Ishikawa (cell line): ENCODE measurements at regions not wholly inside any gene's neighbourhood (a gene's known extent, or its start where the extent isn't known, plus 50 kb on each side); places are given as distances from the start of the nearest gene placed in this dataset.

ENCODE experiments used
- CEBPB ChIP-seq: IDR thresholded peaks from 2 replicates; pipeline ENCODE4 v1.6.1; 2012
- CREB1 ChIP-seq: IDR thresholded peaks from 2 replicates; pipeline ENCODE4 v1.6.1; 2012; ENCODE audit warnings: low read depth
- EGR1 ChIP-seq: IDR thresholded peaks from 2 replicates; pipeline ENCODE4 v1.6.1; 2012
- EP300 ChIP-seq: IDR thresholded peaks from 2 replicates; pipeline ENCODE4 v1.6.1; 2012; ENCODE audit warnings: borderline replicate concordance
- FOXM1 ChIP-seq: IDR thresholded peaks from 2 replicates; pipeline ENCODE4 v1.6.1; 2012; ENCODE audit warnings: low read depth, borderline replicate concordance
- NFIC ChIP-seq: IDR thresholded peaks from 2 replicates; pipeline ENCODE4 v1.6.1; 2012
- RAD21 ChIP-seq: IDR thresholded peaks from 2 replicates; pipeline ENCODE4 v1.6.1; 2012; ENCODE audit warnings: low read depth
- REST ChIP-seq: IDR thresholded peaks from 2 replicates; pipeline ENCODE4 v1.6.1; 2012; ENCODE audit warnings: low read depth, mild to moderate bottlenecking
- TAF1 ChIP-seq: IDR thresholded peaks from 2 replicates; pipeline ENCODE4 v1.6.1; 2012; ENCODE audit warnings: low read depth, mild to moderate bottlenecking
- TCF12 ChIP-seq: IDR thresholded peaks from 2 replicates; pipeline ENCODE4 v1.6.1; 2012; ENCODE audit warnings: low read depth
- TEAD4 ChIP-seq: IDR thresholded peaks from 2 replicates; pipeline ENCODE4 v1.6.1; 2012
- YY1 ChIP-seq: IDR thresholded peaks from 2 replicates; pipeline ENCODE4 v1.6.1; 2012; ENCODE audit warnings: low read depth
- ZBTB7A ChIP-seq: IDR thresholded peaks from 2 replicates; pipeline ENCODE4 v1.6.1; 2012; ENCODE audit warnings: low read depth
- TF ChIP-seq, protein P1 (sequence below): IDR thresholded peaks from 2 replicates; pipeline ENCODE4 v1.6.1; 2012
- TF ChIP-seq, protein P2 (sequence below): IDR thresholded peaks from 2 replicates; pipeline ENCODE4 v1.6.1; 2012

DNA sequence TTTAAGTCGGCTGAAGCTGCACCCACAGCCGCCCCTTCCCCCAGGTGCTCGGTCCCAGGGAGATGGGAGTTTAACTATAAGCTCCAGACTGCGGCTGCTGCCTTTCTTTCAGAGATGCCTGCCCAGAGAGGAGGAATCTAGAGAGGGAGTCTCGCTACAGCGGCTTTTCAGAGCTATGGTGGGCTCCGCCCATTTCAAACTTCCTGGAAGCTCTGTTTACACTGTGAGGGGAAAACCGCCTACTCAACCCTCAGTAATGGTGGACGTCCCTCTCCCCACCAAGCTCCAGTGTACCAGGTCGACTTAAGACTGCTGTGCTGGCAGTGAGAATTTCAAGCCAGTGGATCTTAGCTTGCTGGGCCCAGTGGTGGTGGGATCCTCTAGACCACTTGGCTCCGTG lies 135.4 kb downstream of the CXCL12 start:
- TF ChIP-seq ZBTB7A (no peak), REST (no peak), CREB1 (no peak), YY1 (no peak), TCF12 (no peak), TAF1 (no peak), RAD21 (no peak), FOXM1 (no peak), NFIC (no peak), CEBPB (no peak), TEAD4 (no peak), EGR1 (no peak)
- TF ChIP-seq, protein P1, sequence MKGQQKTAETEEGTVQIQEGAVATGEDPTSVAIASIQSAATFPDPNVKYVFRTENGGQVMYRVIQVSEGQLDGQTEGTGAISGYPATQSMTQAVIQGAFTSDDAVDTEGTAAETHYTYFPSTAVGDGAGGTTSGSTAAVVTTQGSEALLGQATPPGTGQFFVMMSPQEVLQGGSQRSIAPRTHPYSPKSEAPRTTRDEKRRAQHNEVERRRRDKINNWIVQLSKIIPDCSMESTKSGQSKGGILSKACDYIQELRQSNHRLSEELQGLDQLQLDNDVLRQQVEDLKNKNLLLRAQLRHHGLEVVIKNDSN, result no peak
- TF ChIP-seq, protein P2, sequence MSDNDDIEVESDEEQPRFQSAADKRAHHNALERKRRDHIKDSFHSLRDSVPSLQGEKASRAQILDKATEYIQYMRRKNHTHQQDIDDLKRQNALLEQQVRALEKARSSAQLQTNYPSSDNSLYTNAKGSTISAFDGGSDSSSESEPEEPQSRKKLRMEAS, result no peak

GRCh38 chr10:44245601-44245938 lies 139.3 kb downstream of the CXCL12 start:
- TF ChIP-seq ZBTB7A, result no peak
- TF ChIP-seq, protein P2, result no peak
- TF ChIP-seq EGR1, result no peak
- TF ChIP-seq CEBPB, result no peak
- TF ChIP-seq FOXM1, result no peak
- no peak for TF ChIP-seq RAD21
- no peak for TF ChIP-seq EP300
- no peak for TF ChIP-seq TEAD4
- TF ChIP-seq, protein P1, result no peak
- TF ChIP-seq YY1, result no peak

- no peak for TF ChIP-seq NFIC
- no peak for TF ChIP-seq REST
- TF ChIP-seq, protein P1, result no peak
- TF ChIP-seq, protein P2, result no peak
- TF ChIP-seq RAD21, result no peak
- no peak for TF ChIP-seq YY1
- TF ChIP-seq CEBPB, result no peak
- TF ChIP-seq EP300, result no peak
- no peak for TF ChIP-seq ZBTB7A
Measured at GRCh38 chr10:44244745-44245600, 139.9 kb downstream of the CXCL12 start.

DNA sequence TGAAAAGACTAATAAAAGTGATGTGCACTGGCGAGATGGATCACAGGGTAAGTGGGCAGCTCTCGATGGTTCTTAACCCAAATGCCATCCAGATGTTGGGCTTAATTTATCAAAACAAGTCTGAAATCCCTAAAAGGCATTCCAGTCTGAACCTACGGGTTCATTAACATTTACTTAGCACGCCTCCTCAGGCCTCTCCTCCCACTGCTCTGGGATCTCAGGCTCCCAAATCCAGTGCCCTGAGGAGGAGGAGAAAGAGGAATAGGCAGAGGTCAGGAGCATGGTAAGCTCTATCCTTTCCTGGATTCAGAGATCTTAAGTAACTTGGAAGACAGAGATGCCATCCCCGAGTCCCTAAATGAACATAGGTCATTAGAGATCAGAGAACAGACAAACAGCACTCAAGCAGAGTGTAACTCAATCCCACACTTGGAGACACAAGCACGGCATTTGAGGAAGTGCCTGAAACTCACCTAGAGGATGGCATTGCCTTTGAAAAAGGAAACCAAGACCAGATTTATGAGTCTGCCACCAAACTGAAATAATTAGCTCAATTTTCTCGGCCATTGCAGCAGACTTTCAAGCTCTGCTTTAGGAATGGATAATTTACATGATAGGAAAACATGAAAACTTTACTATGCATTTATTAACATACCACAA lies 140.9 kb downstream of the CXCL12 start:
- TF ChIP-seq TEAD4 (no peak), CREB1 (no peak), FOXM1 (no peak), EGR1 (no peak), EP300 (no peak), CEBPB (no peak), TCF12 (no peak), ZBTB7A (no peak), REST (no peak), RAD21 (no peak), TAF1 (no peak), NFIC (no peak), YY1 (no peak)
- TF ChIP-seq, protein P2, result no peak
- TF ChIP-seq, protein P1, result no peak
